ENCODE measurements at regions not wholly inside any gene's neighbourhood (a gene's known extent, or its start where the extent isn't known, plus 50 kb on each side); places are given as distances from the start of the nearest gene placed in this dataset.

- Histone ChIP-seq H3K9ac (ENCODE audit: low read depth in 1 of 3, low read length in 3 of 3) (no peak overlapping the region), H3K9me3 (ENCODE audit: control insufficient read depth in 3 of 3, low read length in 3 of 3) (no peaks in the 10 kb centered on the region), H3K27me3 (ENCODE audit: control insufficient read depth in 3 of 3, insufficient read depth in 3 of 3, low read length in 3 of 3) (no peaks in the 10 kb centered on the region), H3K4me3 (ENCODE audit: low read length in 3 of 3) (no peak overlapping the region), H3K27ac (ENCODE audit: low read depth, low read length) (no peak overlapping the region), H3K36me3 (ENCODE audit: control insufficient read depth in 3 of 3, insufficient read depth in 3 of 3, low read length in 3 of 3) (no peaks in the 10 kb centered on the region), H3K4me1 (ENCODE audit: control insufficient read depth in 3 of 3, insufficient read depth in 3 of 3, low read length in 3 of 3) (peaks cover 17 to 28% (median 26%) of the 10 kb centered on the region in 3 donors)
These were observed 65.9 kb upstream of the KLF13 start for GRCh38 chr15:31260646-31261265.

- Histone ChIP-seq H3K9ac (ENCODE audit: low read depth in 1 of 3, low read length in 3 of 3) (no peak overlapping the region), H3K4me3 (ENCODE audit: low read length in 3 of 3) (no peak overlapping the region), H3K4me1 (ENCODE audit: control insufficient read depth in 3 of 3, insufficient read depth in 3 of 3, low read length in 3 of 3) (peaks cover 23 to 33% (median 31%) of the 10 kb centered on the region in 3 donors), H3K27me3 (ENCODE audit: control insufficient read depth in 3 of 3, insufficient read depth in 3 of 3, low read length in 3 of 3) (no peaks in the 10 kb centered on the region), H3K9me3 (ENCODE audit: control insufficient read depth in 3 of 3, low read length in 3 of 3) (no peaks in the 10 kb centered on the region), H3K36me3 (ENCODE audit: control insufficient read depth in 3 of 3, insufficient read depth in 3 of 3, low read length in 3 of 3) (no peaks in the 10 kb centered on the region), H3K27ac (ENCODE audit: low read depth, low read length) (no peak overlapping the region)
These were observed 65.1 kb upstream of the KLF13 start for GRCh38 chr15:31261266-31262142.

- no peaks in the 10 kb centered on the region for H3K36me3 ChIP-seq (ENCODE audit: control insufficient read depth in 3 of 3, insufficient read depth in 3 of 3, low read length in 3 of 3)
- no peaks in the 10 kb centered on the region for H3K9me3 ChIP-seq (ENCODE audit: control insufficient read depth in 3 of 3, low read length in 3 of 3)
- no peak overlapping the region for H3K9ac ChIP-seq (ENCODE audit: low read depth in 1 of 3, low read length in 3 of 3)
- no peak overlapping the region for H3K27ac ChIP-seq (ENCODE audit: low read depth, low read length)
- no peak overlapping the region for H3K4me3 ChIP-seq (ENCODE audit: low read length in 3 of 3)
- H3K27me3 ChIP-seq (ENCODE audit: control insufficient read depth in 3 of 3, insufficient read depth in 3 of 3, low read length in 3 of 3) = no peaks in the 10 kb centered on the region
- peaks cover 30 to 39% (median 38%) of the 10 kb centered on the region in 3 donors for H3K4me1 ChIP-seq (ENCODE audit: control insufficient read depth in 3 of 3, insufficient read depth in 3 of 3, low read length in 3 of 3)
These were observed 64.5 kb upstream of the KLF13 start for GRCh38 chr15:31262143-31262530.

- Histone ChIP-seq H3K9ac (ENCODE audit: low read depth in 1 of 3, low read length in 3 of 3) (peak overlapping the region in 1 of 3 donors; percentile 68), H3K27me3 (ENCODE audit: control insufficient read depth in 3 of 3, insufficient read depth in 3 of 3, low read length in 3 of 3) (no peaks in the 10 kb centered on the region), H3K9me3 (ENCODE audit: control insufficient read depth in 3 of 3, low read length in 3 of 3) (no peaks in the 10 kb centered on the region), H3K27ac (ENCODE audit: low read depth, low read length) (peak overlapping the region; percentile 58), H3K4me1 (ENCODE audit: control insufficient read depth in 3 of 3, insufficient read depth in 3 of 3, low read length in 3 of 3) (peaks cover 39 to 49% (median 47%) of the 10 kb centered on the region in 3 donors), H3K4me3 (ENCODE audit: low read length in 3 of 3) (no peak overlapping the region), H3K36me3 (ENCODE audit: control insufficient read depth in 3 of 3, insufficient read depth in 3 of 3, low read length in 3 of 3) (no peaks in the 10 kb centered on the region)
These were observed 63.5 kb upstream of the KLF13 start for GRCh38 chr15:31262901-31263671.

GRCh38 chr15:31263751-31264558 lies 62.7 kb upstream of the KLF13 start:
- peak overlapping the region in 1 of 3 donors; percentile 6 for H3K4me3 ChIP-seq (ENCODE audit: low read length in 3 of 3)
- no peaks in the 10 kb centered on the region for H3K36me3 ChIP-seq (ENCODE audit: control insufficient read depth in 3 of 3, insufficient read depth in 3 of 3, low read length in 3 of 3)
- H3K9ac ChIP-seq (ENCODE audit: low read depth in 1 of 3, low read length in 3 of 3) = peak overlapping the region; percentile 23 to 68 (median 61)
- peak overlapping the region; percentile 58 for H3K27ac ChIP-seq (ENCODE audit: low read depth, low read length)
- no peaks in the 10 kb centered on the region for H3K9me3 ChIP-seq (ENCODE audit: control insufficient read depth in 3 of 3, low read length in 3 of 3)
- no peaks in the 10 kb centered on the region for H3K27me3 ChIP-seq (ENCODE audit: control insufficient read depth in 3 of 3, insufficient read depth in 3 of 3, low read length in 3 of 3)
- H3K4me1 ChIP-seq (ENCODE audit: control insufficient read depth in 3 of 3, insufficient read depth in 3 of 3, low read length in 3 of 3) = peaks cover 40 to 54% (median 50%) of the 10 kb centered on the region in 3 donors

- H3K9me3 ChIP-seq (ENCODE audit: control insufficient read depth in 3 of 3, low read length in 3 of 3) = no peaks in the 10 kb centered on the region
- H3K27me3 ChIP-seq (ENCODE audit: control insufficient read depth in 3 of 3, insufficient read depth in 3 of 3, low read length in 3 of 3) = no peaks in the 10 kb centered on the region
- peak overlapping the region; percentile 58 for H3K27ac ChIP-seq (ENCODE audit: low read depth, low read length)
- peaks cover 40 to 56% (median 50%) of the 10 kb centered on the region in 3 donors for H3K4me1 ChIP-seq (ENCODE audit: control insufficient read depth in 3 of 3, insufficient read depth in 3 of 3, low read length in 3 of 3)
- no peaks in the 10 kb centered on the region for H3K36me3 ChIP-seq (ENCODE audit: control insufficient read depth in 3 of 3, insufficient read depth in 3 of 3, low read length in 3 of 3)
- peak overlapping the region in 2 of 3 donors; percentile 61 to 68 for H3K9ac ChIP-seq (ENCODE audit: low read depth in 1 of 3, low read length in 3 of 3)
- no peak overlapping the region for H3K4me3 ChIP-seq (ENCODE audit: low read length in 3 of 3)
These were observed 62.0 kb upstream of the KLF13 start for GRCh38 chr15:31264559-31265089.

- Histone ChIP-seq H3K27me3 (ENCODE audit: control insufficient read depth in 3 of 3, insufficient read depth in 3 of 3, low read length in 3 of 3) (no peaks in the 10 kb centered on the region), H3K9me3 (ENCODE audit: control insufficient read depth in 3 of 3, low read length in 3 of 3) (no peaks in the 10 kb centered on the region), H3K27ac (ENCODE audit: low read depth, low read length) (no peak overlapping the region), H3K4me3 (ENCODE audit: low read length in 3 of 3) (no peak overlapping the region), H3K9ac (ENCODE audit: low read depth in 1 of 3, low read length in 3 of 3) (no peak overlapping the region), H3K36me3 (ENCODE audit: control insufficient read depth in 3 of 3, insufficient read depth in 3 of 3, low read length in 3 of 3) (no peaks in the 10 kb centered on the region), H3K4me1 (ENCODE audit: control insufficient read depth in 3 of 3, insufficient read depth in 3 of 3, low read length in 3 of 3) (peaks cover 40 to 56% (median 50%) of the 10 kb centered on the region in 3 donors)
These were observed 61.4 kb upstream of the KLF13 start for GRCh38 chr15:31265090-31265870.

- no peaks in the 10 kb centered on the region for H3K36me3 ChIP-seq (ENCODE audit: control insufficient read depth in 3 of 3, insufficient read depth in 3 of 3, low read length in 3 of 3)
- no peaks in the 10 kb centered on the region for H3K9me3 ChIP-seq (ENCODE audit: control insufficient read depth in 3 of 3, low read length in 3 of 3)
- peaks cover 40 to 56% (median 50%) of the 10 kb centered on the region in 3 donors for H3K4me1 ChIP-seq (ENCODE audit: control insufficient read depth in 3 of 3, insufficient read depth in 3 of 3, low read length in 3 of 3)
- H3K9ac ChIP-seq (ENCODE audit: low read depth in 1 of 3, low read length in 3 of 3) = peak overlapping the region in 2 of 3 donors; percentile 28 to 46
- no peak overlapping the region for H3K4me3 ChIP-seq (ENCODE audit: low read length in 3 of 3)
- H3K27me3 ChIP-seq (ENCODE audit: control insufficient read depth in 3 of 3, insufficient read depth in 3 of 3, low read length in 3 of 3) = no peaks in the 10 kb centered on the region
- H3K27ac ChIP-seq (ENCODE audit: low read depth, low read length) = peak overlapping the region; percentile 25
These were observed 60.5 kb upstream of the KLF13 start for GRCh38 chr15:31265871-31266711.
